Coronary artery (tissue), 2 donors: ENCODE measurements at regions not wholly inside any gene's neighbourhood (a gene's known extent, or its start where the extent isn't known, plus 50 kb on each side); places are given as distances from the start of the nearest gene placed in this dataset.

Experiments
- DNase-seq: peaks from one replicate; pipeline ENCODE4 v3.0.0-alpha.2; 2017; ENCODE audit warnings: low spot score
- H3K27ac ChIP-seq, 2 donors: fragments of 200-600 bp; sonication (generic); one replicate each; pipeline ENCODE4 v1.5.1; 2016 to 2019
- H3K4me3 ChIP-seq: fragments of 200-600 bp; sonication (generic); 2 replicates; pipeline ENCODE4 v1.5.1; 2016; ENCODE audit warnings: mild to moderate bottlenecking, moderate library complexity
- CTCF ChIP-seq: fragments of 200-600 bp; sonication (generic); IDR thresholded peaks from one replicate; pipeline ENCODE4 v1.5.1; 2019; ENCODE audit warnings: antibody characterized with exemption

GRCh38 chr2:21294446-21294845, 170.7 kb downstream of the TDRD15 start:
- TF ChIP-seq CTCF, result no peak
- DNase-seq, result no peak
- Histone ChIP-seq H3K27ac (no peak overlapping the region), H3K4me3 (no peak overlapping the region)

- Histone ChIP-seq H3K4me3 (no peak overlapping the region), H3K27ac (no peak overlapping the region)
- no peak for DNase-seq
- no peak for TF ChIP-seq CTCF
Measured at GRCh38 chr2:21299411-21299810, 175.6 kb downstream of the TDRD15 start.

DNA sequence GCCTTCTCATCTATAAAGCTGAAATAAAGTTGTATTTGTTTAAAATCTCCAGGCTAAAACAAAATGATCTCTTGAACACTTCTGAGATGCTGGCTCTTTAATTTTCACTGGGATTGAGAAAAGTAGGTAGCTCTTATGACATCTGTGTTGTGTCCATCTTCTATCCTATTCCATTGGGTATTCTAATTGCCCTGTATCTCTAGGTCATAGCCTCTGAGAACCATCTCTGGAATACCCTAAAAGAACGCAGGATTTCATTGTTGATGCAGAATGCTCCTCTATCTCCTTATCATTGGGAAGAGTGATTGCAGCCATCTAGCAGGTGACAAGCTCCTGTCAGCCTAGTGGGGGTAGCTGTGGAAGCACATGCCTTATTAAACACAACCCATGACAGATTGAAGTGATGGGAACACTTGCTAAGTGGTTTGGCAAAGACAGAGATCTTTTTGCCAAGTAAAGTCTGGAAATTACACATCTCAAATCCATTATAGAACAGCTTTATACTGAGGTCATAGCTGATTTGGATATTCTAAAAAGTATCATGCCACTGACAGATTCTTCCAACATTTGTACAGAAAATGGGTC, 178.2 kb downstream of the TDRD15 start:
- H3K4me3 ChIP-seq, result no peak overlapping the region
- no peak for TF ChIP-seq CTCF
- no peak for DNase-seq
- no peak overlapping the region for H3K27ac ChIP-seq

- Histone ChIP-seq H3K27ac (no peak overlapping the region), H3K4me3 (no peak overlapping the region)
- TF ChIP-seq CTCF, result no peak
- no peak for DNase-seq
Measured at GRCh38 chr2:21303876-21304275, 180.1 kb downstream of the TDRD15 start.

DNA sequence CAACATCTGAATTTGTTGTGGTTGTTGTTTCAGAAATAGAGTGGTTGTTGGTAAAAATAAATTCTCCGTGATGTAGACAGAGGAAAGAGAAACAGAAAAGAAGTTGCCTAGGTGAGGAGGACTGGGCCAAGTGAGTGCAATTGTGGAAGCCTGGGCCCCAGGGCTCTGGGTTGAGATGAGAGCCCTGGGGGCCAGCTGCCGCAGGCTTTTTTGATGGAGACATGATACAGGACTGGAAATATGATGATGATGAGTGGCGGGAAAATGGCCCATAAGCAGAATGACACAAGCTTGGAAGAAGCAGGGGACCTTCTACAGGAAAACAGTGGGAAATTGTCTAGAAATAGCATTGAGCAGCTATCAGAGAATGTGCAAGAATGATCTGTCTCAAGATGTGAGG, 181.8 kb downstream of the TDRD15 start:
- Histone ChIP-seq H3K27ac (no peak overlapping the region), H3K4me3 (no peak overlapping the region)
- no peak for TF ChIP-seq CTCF
- DNase-seq, result no peak

- no peak for TF ChIP-seq CTCF
- no peak overlapping the region for H3K4me3 ChIP-seq
- DNase-seq, result no peak
- no peak overlapping the region for H3K27ac ChIP-seq
Measured at GRCh38 chr2:21306235-21306634, 182.5 kb downstream of the TDRD15 start.

- no peak overlapping the region for H3K27ac ChIP-seq
- H3K4me3 ChIP-seq, result no peak overlapping the region
- DNase-seq, result no peak
- TF ChIP-seq CTCF, result no peak
Measured at GRCh38 chr2:21307037-21307436, 183.3 kb downstream of the TDRD15 start.
